Natural killer cell (primary cell): ENCODE measurements at regions not wholly inside any gene's neighbourhood (a gene's known extent, or its start where the extent isn't known, plus 50 kb on each side); places are given as distances from the start of the nearest gene placed in this dataset.

ENCODE experiments used
- ATAC-seq, 3 donors: fragments of 150-1000 bp in 2 of 3; fragments of 200-7000 bp in 1 of 3; cut with Tn5 transposase; 1 replicate in 1 of 3; 2 replicates in 2 of 3; pipeline ENCODE4 v1.10.0; 2021; ENCODE audit warnings: mild to moderate bottlenecking in 2 of 3, moderate library complexity in 2 of 3
- DNase-seq, 2 donors: peaks; one replicate each; pipeline versions ENCODE4 v3.0.0 to v3.0.0-alpha.2; 2013 to 2021; ENCODE audit warnings: mixed read lengths in 1 of 2
- H3K27ac ChIP-seq: one replicate; pipeline ENCODE4 v1.5.1; 2013; ENCODE audit warnings: mild to moderate bottlenecking, low read length
- H3K27me3 ChIP-seq: one replicate; pipeline ENCODE4 v1.6.1; 2013; ENCODE audit warnings: low read length; ENCODE audit not compliant: control insufficient read depth, insufficient read depth
- H3K36me3 ChIP-seq: one replicate; pipeline ENCODE4 v1.6.1; 2013; ENCODE audit warnings: low read length; ENCODE audit not compliant: control insufficient read depth, insufficient read depth
- H3K4me1 ChIP-seq: one replicate; pipeline ENCODE4 v1.6.1; 2013; ENCODE audit warnings: low read length; ENCODE audit not compliant: control insufficient read depth, insufficient read depth
- H3K4me3 ChIP-seq: one replicate; pipeline ENCODE4 v1.5.1; 2013; ENCODE audit warnings: low read length
- H3K9me3 ChIP-seq: one replicate; pipeline ENCODE4 v1.6.1; 2013; ENCODE audit warnings: low read length; ENCODE audit not compliant: control insufficient read depth, insufficient read depth
- H3K27ac Mint-ChIP-seq, 2 donors: one replicate each; pipeline ENCODE4 v1.8.0; 2022; ENCODE audit warnings: mild to moderate bottlenecking in 2 of 2, mixed read lengths in 2 of 2, moderate library complexity in 1 of 2
- H3K27me3 Mint-ChIP-seq, 2 donors: one replicate each; pipeline ENCODE4 v1.8.0; 2022; ENCODE audit warnings: low read depth in 2 of 2, mixed read lengths in 2 of 2
- H3K36me3 Mint-ChIP-seq: one replicate; pipeline ENCODE4 v1.8.0; 2022; ENCODE audit warnings: mixed read lengths
- H3K4me1 Mint-ChIP-seq, 2 donors: one replicate each; pipeline ENCODE4 v1.8.0; 2022; ENCODE audit warnings: mixed read lengths in 2 of 2
- H3K4me3 Mint-ChIP-seq: one replicate; pipeline ENCODE4 v1.8.0; 2022; ENCODE audit warnings: mild to moderate bottlenecking, moderate library complexity, mixed read lengths
- H3K9me3 Mint-ChIP-seq, 2 donors: one replicate each; pipeline ENCODE4 v1.8.0; 2022; ENCODE audit warnings: mixed read lengths in 2 of 2
- CTCF ChIP-seq: fragments of 200-600 bp; IDR thresholded peaks from one replicate; pipeline ENCODE4 v1.8.0; 2022; ENCODE audit warnings: antibody characterized with exemption
- WGBS: methylation state at CpG from one replicate; pipeline ENCODE4 v1.1.7; 2013; ENCODE audit warnings: missing lambda C conversion rate; ENCODE audit not compliant: insufficient coverage; 5-methylcytosine and 5-hydroxymethylcytosine counted together
- intact Hi-C: fragments of 100-400 bp; cut with micrococcal nuclease; formaldehyde crosslinking; loops from one replicate; pipeline ENCODE4 v1.14.2; 2022

DNA sequence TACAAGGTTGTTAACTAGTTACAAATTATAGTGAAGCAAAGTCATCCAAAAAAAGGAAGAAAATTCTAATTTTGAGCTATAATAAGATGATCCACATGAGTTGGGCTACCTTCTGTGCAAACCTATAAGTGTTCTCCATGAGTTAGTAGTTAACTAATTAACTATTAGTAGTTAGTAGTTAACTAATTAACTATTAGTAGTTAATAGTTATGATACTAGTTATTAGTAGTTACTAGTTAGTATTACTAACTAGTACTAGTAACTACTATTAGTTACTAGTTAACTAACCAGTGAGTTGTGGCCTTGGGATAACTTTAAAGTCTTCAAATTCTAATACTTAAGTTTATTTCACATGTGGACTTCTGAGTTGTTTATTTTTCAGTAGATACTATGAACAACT, 453.4 kb upstream of the GRM3 start:
- Histone ChIP-seq H3K9me3 (no peaks in the 10 kb centered on the region), H3K27ac (no peak overlapping the region), H3K4me1 (no peaks in the 10 kb centered on the region), H3K36me3 (no peaks in the 10 kb centered on the region), H3K4me3 (no peak overlapping the region), H3K27me3 (no peaks in the 10 kb centered on the region)
- intact Hi-C loops, result no loop called here
- DNase-seq, result no peak
- TF ChIP-seq CTCF, result no peak
- no peaks in the 10 kb centered on the region for H3K27me3 Mint-ChIP-seq
- no peak overlapping the region for H3K27ac Mint-ChIP-seq
- no peak for ATAC-seq
- peaks cover 13 to 22% of the 10 kb centered on the region in 2 donors for H3K9me3 Mint-ChIP-seq
- H3K4me3 Mint-ChIP-seq, result no peak overlapping the region
- peaks cover 7% of the 10 kb centered on the region for H3K36me3 Mint-ChIP-seq
- H3K4me1 Mint-ChIP-seq, result no peaks in the 10 kb centered on the region

GRCh38 chr7:86181474-86181873, 462.2 kb upstream of the GRM3 start:
- no peaks in the 10 kb centered on the region for H3K4me1 ChIP-seq
- Mint-ChIP-seq H3K4me3 (no peak overlapping the region), H3K9me3 (peaks cover 16 to 21% of the 10 kb centered on the region in 2 donors), H3K36me3 (peaks cover 11% of the 10 kb centered on the region), H3K4me1 (no peaks in the 10 kb centered on the region), H3K27ac (no peak overlapping the region), H3K27me3 (no peaks in the 10 kb centered on the region)
- H3K27ac ChIP-seq, result no peak overlapping the region
- no peak for TF ChIP-seq CTCF
- H3K9me3 ChIP-seq, result no peaks in the 10 kb centered on the region
- H3K4me3 ChIP-seq, result no peak overlapping the region
- no peak for ATAC-seq
- DNase-seq, result no peak
- H3K27me3 ChIP-seq, result no peaks in the 10 kb centered on the region
- no CpG with 5 or more reads among the region's 3 CpGs for WGBS
- H3K36me3 ChIP-seq, result no peaks in the 10 kb centered on the region
- intact Hi-C loops, result no loop called here

- DNase-seq (no peak), ATAC-seq (no peak)
- Mint-ChIP-seq H3K36me3 (peaks cover 38% of the 10 kb centered on the region), H3K4me1 (no peaks in the 10 kb centered on the region), H3K4me3 (no peak overlapping the region), H3K27me3 (no peaks in the 10 kb centered on the region), H3K9me3 (peaks cover 19 to 21% of the 10 kb centered on the region in 2 donors), H3K27ac (no peak overlapping the region)
- Histone ChIP-seq H3K9me3 (no peaks in the 10 kb centered on the region), H3K4me3 (no peak overlapping the region), H3K27ac (no peak overlapping the region), H3K4me1 (no peaks in the 10 kb centered on the region), H3K36me3 (no peaks in the 10 kb centered on the region), H3K27me3 (no peaks in the 10 kb centered on the region)
- TF ChIP-seq CTCF, result no peak
- intact Hi-C loops, result no loop called here
- WGBS, result 100% methylated on average over 1 of the region's 1 CpG
These were observed 478.9 kb upstream of the GRM3 start for GRCh38 chr7:86164827-86165226.

GRCh38 chr7:86158111-86158510, 485.6 kb upstream of the GRM3 start:
- DNase-seq, result no peak
- H3K4me1 ChIP-seq, result no peaks in the 10 kb centered on the region
- ATAC-seq, result no peak
- Mint-ChIP-seq H3K4me3 (no peak overlapping the region), H3K36me3 (peaks cover 37% of the 10 kb centered on the region), H3K4me1 (no peaks in the 10 kb centered on the region), H3K27ac (no peak overlapping the region), H3K9me3 (peaks cover 14 to 24% of the 10 kb centered on the region in 2 donors), H3K27me3 (no peaks in the 10 kb centered on the region)
- no peaks in the 10 kb centered on the region for H3K27me3 ChIP-seq
- intact Hi-C loops, result no loop called here
- H3K27ac ChIP-seq, result no peak overlapping the region
- H3K9me3 ChIP-seq, result peaks cover 13% of the 10 kb centered on the region
- no peak overlapping the region for H3K4me3 ChIP-seq
- H3K36me3 ChIP-seq, result no peaks in the 10 kb centered on the region
- WGBS, result 95% methylated on average over 4 of the region's 4 CpGs
- no peak for TF ChIP-seq CTCF
